HG02938 (cell line): ENCODE measurements at regions not wholly inside any gene's neighbourhood (a gene's known extent, or its start where the extent isn't known, plus 50 kb on each side); places are given as distances from the start of the nearest gene placed in this dataset.

Source experiments
- ATAC-seq: cut with Tn5 transposase; IDR thresholded peaks from one replicate; pipeline ENCODE4 v1.9.1; 2021; ENCODE audit warnings: mild to moderate bottlenecking, moderate library complexity; ENCODE audit not compliant: unreplicated experiment

DNA sequence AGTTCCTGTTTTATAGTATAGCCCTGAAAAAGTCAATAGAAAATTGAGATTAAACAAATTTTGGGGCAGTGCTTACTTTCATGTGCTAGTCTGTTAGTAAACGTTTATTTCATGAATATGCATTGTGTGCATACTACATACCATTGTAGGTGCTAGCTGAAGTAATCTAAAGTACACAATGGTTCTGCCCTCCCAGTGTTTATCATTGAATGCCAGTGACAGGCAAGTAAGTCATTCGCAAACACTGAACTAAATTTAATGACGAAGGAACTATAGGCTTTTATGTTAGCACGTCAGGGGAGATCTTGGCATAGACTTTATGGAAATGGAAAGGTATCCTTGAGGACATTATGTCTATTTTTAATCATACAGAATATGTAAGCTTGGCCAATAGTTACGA is 426.9 kb upstream of the EPHA5 start:
- ATAC-seq, result no peak

DNA sequence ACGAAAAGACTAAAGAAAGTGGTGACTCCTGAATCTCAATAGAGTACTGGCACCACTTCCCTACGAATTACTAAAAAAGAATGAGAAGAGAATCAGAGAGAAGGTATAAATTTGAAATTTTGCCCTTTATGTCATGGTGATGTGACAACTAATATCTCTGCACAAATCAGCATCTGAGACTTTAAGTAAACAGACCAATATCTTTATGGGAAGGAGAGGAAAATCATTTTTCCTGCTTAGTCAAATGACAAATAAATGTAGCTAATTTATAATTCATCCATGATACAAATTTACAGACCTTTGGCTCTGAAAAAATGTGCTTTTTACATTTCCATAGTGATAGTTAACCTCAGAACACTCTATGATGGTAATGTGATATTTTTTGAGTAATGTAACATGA is 424.8 kb upstream of the EPHA5 start:
- ATAC-seq, result no peak

DNA sequence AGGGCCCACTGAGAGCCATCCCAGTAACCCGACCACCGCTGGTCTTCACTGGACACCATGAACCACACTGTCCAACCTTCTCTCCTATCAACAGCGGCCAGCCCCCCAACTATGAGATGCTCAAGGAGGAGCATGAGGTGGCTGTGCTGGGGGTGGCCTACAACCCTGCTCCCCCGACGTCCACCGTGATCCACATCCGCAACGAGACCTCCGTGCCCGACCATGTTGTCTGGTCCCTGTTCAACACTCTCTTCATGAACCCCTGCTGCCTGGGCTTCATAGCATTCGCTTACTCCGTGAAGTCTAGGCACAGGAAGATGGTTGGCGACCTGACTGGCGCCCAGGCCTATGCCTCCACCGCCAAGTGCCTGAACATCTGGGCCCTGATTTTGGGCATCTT is 423.8 kb upstream of the EPHA5 start:
- no peak for ATAC-seq

GRCh38 chr4:66091786-66092185 is 421.5 kb upstream of the EPHA5 start:
- ATAC-seq, result no peak

DNA sequence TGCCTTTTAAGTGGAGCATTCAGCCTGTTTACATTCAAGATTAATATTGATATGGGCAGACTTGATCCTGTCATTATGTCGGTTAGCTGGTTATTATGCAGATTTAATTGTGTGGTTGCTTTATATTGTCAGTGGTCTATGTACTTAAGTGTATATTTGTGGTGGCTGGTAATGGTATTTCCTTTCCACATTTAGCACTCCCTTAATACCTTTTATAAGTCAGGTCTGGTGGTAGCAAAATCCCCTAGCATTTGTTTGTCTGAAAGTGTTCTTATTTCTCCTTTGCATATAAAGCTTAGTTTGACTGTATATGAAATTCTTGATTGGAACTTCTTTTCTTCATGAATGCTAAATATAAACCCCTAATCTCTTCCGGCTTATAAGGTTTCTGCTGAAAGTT is 403.7 kb upstream of the EPHA5 start:
- no peak for ATAC-seq

DNA sequence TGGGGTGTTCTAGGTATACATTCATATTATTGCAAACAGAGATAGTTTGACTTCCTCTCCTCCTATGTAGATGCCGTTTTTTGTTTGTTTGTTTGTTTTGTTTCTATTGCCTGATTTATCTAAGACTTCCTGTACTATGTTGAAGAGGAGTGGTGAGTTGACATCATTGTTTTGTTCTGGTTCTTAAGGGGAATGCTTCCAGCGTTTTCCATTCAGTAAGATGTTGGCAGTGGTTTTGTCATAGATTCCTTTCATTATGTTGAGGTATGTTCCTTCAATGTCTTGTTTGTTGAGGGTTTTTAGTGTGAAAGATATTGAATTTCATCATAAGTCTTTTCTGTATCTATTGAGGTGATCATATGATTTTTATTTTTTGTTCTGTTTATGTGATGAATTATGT is 401.6 kb upstream of the EPHA5 start:
- no peak for ATAC-seq

DNA sequence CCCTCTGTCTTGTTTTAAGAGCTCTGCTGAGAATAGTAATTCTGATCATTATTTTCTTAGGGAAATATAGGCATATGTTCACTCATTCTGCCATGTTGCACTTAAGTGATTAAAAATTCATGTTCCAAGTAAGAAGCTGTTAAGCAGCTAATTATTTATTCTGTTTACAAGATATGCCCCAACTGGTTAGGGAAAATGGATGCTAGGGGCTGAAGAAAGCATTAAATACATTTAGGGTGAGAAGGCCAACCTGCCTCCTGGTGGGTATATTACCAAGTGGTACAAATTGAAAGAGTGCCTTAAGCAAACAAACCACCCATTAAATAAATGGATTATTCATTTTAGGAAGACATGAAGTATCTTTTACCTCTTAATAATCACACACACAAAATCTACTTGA is 392.6 kb upstream of the EPHA5 start:
- ATAC-seq, result no peak

DNA sequence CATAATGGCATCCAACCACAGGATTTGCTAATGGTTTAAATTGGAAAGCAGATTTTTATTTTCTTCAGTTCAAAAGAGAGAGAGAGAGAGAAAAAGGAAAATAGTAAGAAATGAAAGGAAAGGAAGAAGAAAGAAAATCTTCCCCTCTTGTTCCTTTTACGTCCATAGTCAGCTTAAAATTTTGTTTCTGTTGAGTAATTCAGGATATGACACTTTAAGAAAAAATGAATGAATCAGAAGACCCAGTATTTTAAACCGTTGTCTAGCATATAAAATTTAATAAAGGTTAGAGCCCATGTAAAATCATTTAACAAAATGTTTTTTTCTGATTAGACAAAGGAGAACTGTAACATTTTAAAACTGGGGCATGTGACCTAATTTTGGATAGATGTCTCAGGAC is 391.8 kb upstream of the EPHA5 start:
- ATAC-seq, result no peak

DNA sequence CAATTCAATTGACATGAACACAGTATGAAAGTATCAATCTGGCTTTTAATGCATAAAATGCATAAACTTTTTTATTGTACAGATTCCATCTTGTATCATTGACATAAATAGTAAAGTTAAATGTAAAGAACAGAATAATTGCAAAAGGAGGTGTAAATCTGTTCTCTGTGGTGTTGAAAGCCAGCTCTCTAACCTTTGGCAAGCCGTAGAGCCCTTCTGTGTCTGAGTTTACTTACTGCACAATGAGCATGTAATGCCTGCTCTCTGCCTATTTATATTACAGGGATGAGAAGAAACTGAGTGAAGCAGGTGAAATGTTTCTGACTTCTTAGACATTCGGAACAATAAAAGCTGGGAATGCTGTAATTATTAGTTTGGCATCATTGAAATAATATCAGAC is 389.3 kb upstream of the EPHA5 start:
- no peak for ATAC-seq

DNA sequence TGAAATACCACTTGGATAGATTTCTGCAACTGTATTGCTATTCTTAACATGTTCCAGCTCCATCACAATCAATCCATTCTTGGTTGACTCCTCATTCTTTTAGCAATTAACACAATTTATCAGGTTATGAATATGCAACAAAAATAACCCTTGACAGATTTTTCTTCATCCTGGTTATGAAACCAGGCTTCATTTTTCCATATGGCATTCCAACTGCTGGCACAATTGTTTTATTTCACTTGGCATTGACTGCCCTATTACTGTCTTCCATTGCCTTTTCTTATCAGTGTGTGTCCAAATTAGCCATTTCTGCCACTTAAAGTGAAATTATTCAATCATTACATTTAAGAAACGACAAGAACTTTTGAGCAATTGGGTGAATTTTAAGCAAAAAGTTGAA is 388.8 kb upstream of the EPHA5 start:
- no peak for ATAC-seq

GRCh38 chr4:66055999-66056398 is 385.7 kb upstream of the EPHA5 start:
- ATAC-seq, result no peak

DNA sequence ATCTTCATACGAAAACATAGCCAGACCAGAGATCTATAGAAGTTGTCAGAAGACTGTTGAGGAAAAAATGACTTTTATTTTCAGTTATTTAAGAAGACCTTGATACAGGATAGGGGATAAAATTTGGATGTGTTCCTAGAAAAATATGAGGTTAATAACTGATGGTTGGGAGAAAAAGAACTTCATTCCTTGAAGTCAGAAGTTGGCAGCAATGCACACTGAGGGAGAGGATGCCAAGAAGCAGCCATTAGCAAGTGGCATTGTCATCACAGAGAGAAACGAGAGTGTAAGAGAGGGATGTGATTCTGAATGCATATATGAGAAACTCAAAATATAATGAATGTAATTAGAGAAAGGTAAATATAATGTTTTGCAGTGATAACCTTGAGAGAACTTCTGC is 382.1 kb upstream of the EPHA5 start:
- ATAC-seq, result no peak

- no peak for ATAC-seq
Measured at GRCh38 chr4:66048861-66049260, 378.6 kb upstream of the EPHA5 start.

GRCh38 chr4:66045913-66046312 is 375.6 kb upstream of the EPHA5 start:
- no peak for ATAC-seq

- ATAC-seq, result no peak
Measured at GRCh38 chr4:66035701-66036100, 365.4 kb upstream of the EPHA5 start.

- ATAC-seq, result no peak
Measured at GRCh38 chr4:66034671-66035070, 364.4 kb upstream of the EPHA5 start.

- no peak for ATAC-seq
Measured at GRCh38 chr4:66034262-66034661, 364.0 kb upstream of the EPHA5 start.

- no peak for ATAC-seq
Measured at GRCh38 chr4:66032571-66032970, 362.3 kb upstream of the EPHA5 start.

DNA sequence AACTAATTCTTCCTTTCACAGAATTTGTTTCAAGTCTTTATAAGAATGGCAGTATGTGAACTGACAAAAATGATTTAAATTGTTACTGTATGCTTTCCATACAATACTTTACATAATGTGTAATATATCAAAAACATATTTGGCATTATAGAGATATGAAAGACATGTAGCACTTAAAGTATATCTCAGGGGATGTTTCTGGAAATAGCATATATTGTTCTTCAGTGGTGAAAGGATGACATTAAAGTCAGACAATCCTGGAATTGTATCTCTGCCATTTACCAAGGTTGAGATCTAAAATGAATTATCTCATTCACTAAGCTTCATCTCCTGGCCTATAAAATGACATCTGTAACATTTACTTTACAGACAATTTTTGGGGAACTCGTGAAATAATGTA is 358.4 kb upstream of the EPHA5 start:
- ATAC-seq, result no peak

DNA sequence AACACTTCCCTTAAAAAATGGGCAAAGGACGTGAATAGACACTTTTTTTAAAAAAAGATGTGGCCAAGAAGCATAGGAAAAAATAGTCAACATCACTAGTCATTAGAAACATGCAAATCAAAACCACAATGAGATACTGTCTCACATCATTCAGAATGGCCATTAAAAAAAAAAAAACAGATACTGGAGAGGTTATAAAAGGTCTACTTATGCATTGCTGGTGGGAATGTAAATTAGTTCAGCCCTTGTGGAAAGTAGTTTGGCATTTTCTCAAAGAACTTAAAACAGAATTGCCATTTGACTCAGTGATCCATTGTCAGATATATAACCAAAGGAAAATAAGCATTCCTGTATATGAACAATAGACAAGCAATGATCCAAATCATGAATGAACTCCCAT is 352.8 kb upstream of the EPHA5 start:
- ATAC-seq, result no peak

DNA sequence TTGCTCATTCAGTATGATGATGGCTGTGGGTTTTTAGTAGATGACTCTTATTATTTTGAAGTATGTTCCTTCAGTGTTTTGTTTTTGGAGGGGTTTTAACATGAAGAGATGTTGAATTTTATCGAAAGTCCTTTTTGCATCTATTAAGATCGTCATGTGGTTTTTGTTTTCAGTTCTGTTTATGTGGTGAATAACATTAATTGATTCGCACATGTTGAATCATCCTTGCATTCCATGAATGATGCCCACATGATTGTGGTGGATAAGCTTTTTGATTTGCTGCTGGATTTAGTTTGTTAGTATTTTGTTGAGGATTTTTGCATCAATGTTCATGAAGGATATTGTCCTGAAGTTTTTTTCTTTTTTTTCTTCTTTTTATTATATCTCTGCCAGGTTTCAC is 347.4 kb upstream of the EPHA5 start:
- no peak for ATAC-seq

DNA sequence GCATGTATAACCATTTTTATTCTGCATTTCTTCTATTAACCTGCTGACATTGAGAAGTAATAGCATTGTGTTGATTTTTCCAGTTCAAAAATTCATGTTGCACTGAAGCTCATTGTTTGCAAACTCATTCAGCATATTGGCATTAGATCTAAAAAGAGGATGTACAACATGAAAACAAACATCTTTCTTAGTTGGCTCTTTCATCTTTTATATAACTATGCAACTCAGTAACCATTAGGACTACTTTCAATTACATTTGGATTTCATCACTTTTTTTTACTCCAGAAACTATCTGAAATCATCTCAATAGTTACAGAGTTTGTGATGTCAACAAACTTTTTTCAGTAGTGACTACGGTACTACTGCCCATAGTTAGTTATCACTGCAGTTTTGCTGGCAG is 346.0 kb upstream of the EPHA5 start:
- no peak for ATAC-seq

- no peak for ATAC-seq
Measured at GRCh38 chr4:66014146-66014765, 344.0 kb upstream of the EPHA5 start.
